Transverse colon (tissue), 4 donors: ENCODE measurements at regions not wholly inside any gene's neighbourhood (a gene's known extent, or its start where the extent isn't known, plus 50 kb on each side); places are given as distances from the start of the nearest gene placed in this dataset.

Experiments used
- DNase-seq: peaks from one replicate; pipeline ENCODE4 v3.0.0-alpha.2; 2019
- H3K27ac ChIP-seq, 4 donors: fragments of 200-600 bp; sonication (generic); 2 replicates each; pipeline ENCODE4 v1.5.1; 2016 to 2018; ENCODE audit warnings: inconsistent platforms in 4 of 4
- H3K27me3 ChIP-seq: fragments of 200-600 bp; sonication (generic); 2 replicates; pipeline ENCODE4 v1.5.1; 2017; ENCODE audit warnings: inconsistent platforms
- H3K36me3 ChIP-seq, 4 donors: fragments of 200-600 bp; sonication (generic); 2 replicates each; pipeline ENCODE4 v1.5.1; 2017 to 2019; ENCODE audit warnings: inconsistent platforms in 4 of 4
- H3K4me1 ChIP-seq, 4 donors: fragments of 200-600 bp; sonication (generic); 2 replicates each; pipeline ENCODE4 v1.5.1; 2017 to 2020; ENCODE audit warnings: inconsistent platforms in 4 of 4
- H3K4me3 ChIP-seq, 4 donors: fragments of 200-600 bp; sonication (generic); 1 replicate in 1 of 4; 2 replicates in 3 of 4; pipeline versions ENCODE4 v1.5.1 to v1.6.1; 2017 to 2019; ENCODE audit warnings: inconsistent platforms in 4 of 4
- H3K9me3 ChIP-seq, 2 donors: fragments of 200-600 bp; sonication (generic); 2 replicates each; pipeline ENCODE4 v1.5.1; 2017 to 2019; ENCODE audit warnings: inconsistent platforms in 2 of 2
- CTCF ChIP-seq, 5 experiments: fragments of 200-600 bp in 3 of 5; fragments of 450-650 bp in 2 of 5; sonication (generic) in 3 of 5; IDR thresholded peaks; 1 replicate in 2 of 5; 2 replicates in 3 of 5; pipeline ENCODE4 v1.5.1; 2016 to 2017; ENCODE audit warnings: antibody characterized with exemption in 5 of 5, inconsistent platforms in 3 of 5, mild to moderate bottlenecking in 2 of 5, moderate library complexity in 1 of 5
- EP300 ChIP-seq: sonication (generic); formaldehyde crosslinking; IDR thresholded peaks from one replicate; pipeline ENCODE4 v1.6.1; 2017; ENCODE audit warnings: antibody characterized with exemption, low read depth
- POLR2A ChIP-seq: fragments of 450-650 bp; IDR thresholded peaks from one replicate; pipeline ENCODE4 v1.6.1; 2016; ENCODE audit warnings: antibody characterized with exemption, mild to moderate bottlenecking, moderate library complexity
- POLR2AphosphoS5 ChIP-seq, 3 donors: sonication (generic); formaldehyde crosslinking; IDR thresholded peaks; one replicate each; pipeline ENCODE4 v1.6.1; 2016; ENCODE audit warnings: antibody characterized with exemption in 3 of 3
- WGBS, 2 donors: methylation state at CpG; one replicate each; pipeline ENCODE4 v1.1.5; 2018; ENCODE audit warnings: low coverage in 1 of 2; 5-methylcytosine and 5-hydroxymethylcytosine counted together
- in situ Hi-C, 4 donors: fragments of 200-750 bp; cut with MboI; loops; one replicate each; pipeline versions ENCODE4 v1.15.0 to v1.15.1; 2017; ENCODE audit warnings: low sequenced_read_pairs in 3 of 4, low pct_ligation_motif_present in 1 of 4, low pct_unique_long_range_greater_than_20kb in 1 of 4
- intact Hi-C: fragments of 100-400 bp; cut with DNase I; formaldehyde crosslinking; loops from one replicate; pipeline ENCODE4 v1.15.1; 2023; ENCODE audit warnings: low total_unique reads

DNA sequence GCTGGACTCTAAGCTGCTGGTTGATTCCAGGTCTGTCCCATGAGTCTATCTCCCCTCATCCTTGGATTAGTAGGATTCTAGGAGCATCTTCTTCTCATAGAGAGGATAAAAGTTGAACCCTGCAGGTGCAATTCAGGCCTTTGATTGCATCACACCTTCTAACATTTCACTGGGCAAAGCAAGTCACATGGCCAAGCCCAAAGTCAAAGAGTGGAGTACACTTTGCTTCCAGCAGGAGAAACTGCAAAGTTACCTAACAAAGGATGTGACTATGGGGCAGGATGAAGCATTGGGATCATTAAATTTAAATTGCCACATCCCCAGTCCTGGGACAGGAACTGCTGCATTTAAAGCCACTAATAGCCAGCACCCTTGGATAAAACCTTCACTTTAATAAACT lies 51.0 kb upstream of the EGFLAM start:
- no peak overlapping the region for H3K4me3 ChIP-seq
- TF ChIP-seq POLR2A (no peak), CTCF (IDR thresholded peaks at IDR 0.05) (no peak), EP300 (no peak), POLR2AphosphoS5 (IDR thresholded peaks at IDR 0.05) (no peak)
- no peaks in the 10 kb centered on the region for H3K27me3 ChIP-seq
- no peaks in the 10 kb centered on the region for H3K36me3 ChIP-seq
- H3K4me1 ChIP-seq, result no peaks in the 10 kb centered on the region
- intact Hi-C loops (no loop called here), in situ Hi-C loops (no loop called here)
- H3K9me3 ChIP-seq, result no peaks in the 10 kb centered on the region
- no peak for DNase-seq
- no peak overlapping the region for H3K27ac ChIP-seq

DNA sequence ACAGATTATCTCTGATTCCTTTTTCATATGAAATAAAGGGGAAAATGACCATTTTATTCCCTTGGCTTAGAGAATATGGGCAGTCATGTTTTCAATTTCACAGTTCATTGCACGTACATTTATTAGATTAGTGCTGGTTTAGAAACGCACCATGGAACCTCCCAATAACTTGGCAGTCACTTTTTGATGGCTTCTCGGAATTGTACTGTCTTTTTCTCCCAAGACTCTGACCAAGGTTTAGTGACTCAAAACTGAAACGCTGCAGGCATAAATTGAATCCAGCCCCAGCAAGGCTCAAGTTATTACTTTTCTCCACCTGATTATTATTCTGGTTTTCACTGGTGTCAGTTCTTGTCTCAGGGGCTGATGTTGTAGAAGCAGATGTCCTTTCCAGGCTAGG lies 55.6 kb upstream of the EGFLAM start:
- in situ Hi-C loops (no loop called here), intact Hi-C loops (no loop called here)
- TF ChIP-seq POLR2AphosphoS5 (IDR thresholded peaks at IDR 0.05) (no peak), EP300 (no peak), POLR2A (no peak), CTCF (IDR thresholded peaks at IDR 0.05) (no peak)
- Histone ChIP-seq H3K4me1 (no peaks in the 10 kb centered on the region), H3K9me3 (no peaks in the 10 kb centered on the region), H3K27me3 (no peaks in the 10 kb centered on the region), H3K36me3 (no peaks in the 10 kb centered on the region), H3K27ac (no peak overlapping the region), H3K4me3 (no peak overlapping the region)
- 85 to 93% methylated on average over 4 of the region's 4 CpGs for WGBS, 2 donors
- DNase-seq, result no peak

- intact Hi-C loops, result no loop called here
- no peak for TF ChIP-seq POLR2AphosphoS5 (IDR thresholded peaks at IDR 0.05)
- no peak for TF ChIP-seq CTCF (IDR thresholded peaks at IDR 0.05)
- no peak for TF ChIP-seq POLR2A
- TF ChIP-seq EP300, result no peak
- no peaks in the 10 kb centered on the region for H3K36me3 ChIP-seq
- H3K27ac ChIP-seq, result no peak overlapping the region
- no peaks in the 10 kb centered on the region for H3K27me3 ChIP-seq
- 55% methylated on average over 1 of the region's 1 CpG; no CpG with 5 or more reads in 1 of the 2 donors for WGBS, 2 donors
- H3K4me3 ChIP-seq, result no peak overlapping the region
- H3K4me1 ChIP-seq, result no peaks in the 10 kb centered on the region
- in situ Hi-C loops, result no loop called here
- no peaks in the 10 kb centered on the region for H3K9me3 ChIP-seq
- no peak for DNase-seq
These were observed 57.3 kb upstream of the EGFLAM start for GRCh38 chr5:38200872-38201557.

- H3K36me3 ChIP-seq, result no peaks in the 10 kb centered on the region
- no peaks in the 10 kb centered on the region for H3K4me1 ChIP-seq
- 92% methylated on average over 3 of the region's 3 CpGs for WGBS, 2 donors
- intact Hi-C loops (loop anchor here (10.0 kb wide), 1 partner anchor 782 kb away; no protein-coding TSS in a partner anchor), in situ Hi-C loops (loop anchor here (10.0 to 25.0 kb wide), 5 partner anchors 352 to 792 kb away; partner anchors contain the start of gene GDNF (in 3 of the 4))
- DNase-seq, result no peak
- no peaks in the 10 kb centered on the region for H3K9me3 ChIP-seq
- H3K27ac ChIP-seq, result no peak overlapping the region
- TF ChIP-seq CTCF (IDR thresholded peaks at IDR 0.05) (no peak), POLR2A (no peak), POLR2AphosphoS5 (IDR thresholded peaks at IDR 0.05) (no peak), EP300 (no peak)
- no peak overlapping the region for H3K4me3 ChIP-seq
- peaks cover 13% of the 10 kb centered on the region for H3K27me3 ChIP-seq
These were observed 61.2 kb upstream of the EGFLAM start for GRCh38 chr5:38197118-38197517.
